SK-N-DZ (cell line): ENCODE measurements at regions not wholly inside any gene's neighbourhood (a gene's known extent, or its start where the extent isn't known, plus 50 kb on each side); places are given as distances from the start of the nearest gene placed in this dataset.

Experiments
- DNase-seq: peaks from one replicate; pipeline ENCODE4 v3.0.0-alpha.2; 2015; ENCODE audit warnings: low spot score

GRCh38 chr3:194989241-194989640 is 281.7 kb downstream of the XXYLT1 start:
- DNase-seq: no peak

DNA sequence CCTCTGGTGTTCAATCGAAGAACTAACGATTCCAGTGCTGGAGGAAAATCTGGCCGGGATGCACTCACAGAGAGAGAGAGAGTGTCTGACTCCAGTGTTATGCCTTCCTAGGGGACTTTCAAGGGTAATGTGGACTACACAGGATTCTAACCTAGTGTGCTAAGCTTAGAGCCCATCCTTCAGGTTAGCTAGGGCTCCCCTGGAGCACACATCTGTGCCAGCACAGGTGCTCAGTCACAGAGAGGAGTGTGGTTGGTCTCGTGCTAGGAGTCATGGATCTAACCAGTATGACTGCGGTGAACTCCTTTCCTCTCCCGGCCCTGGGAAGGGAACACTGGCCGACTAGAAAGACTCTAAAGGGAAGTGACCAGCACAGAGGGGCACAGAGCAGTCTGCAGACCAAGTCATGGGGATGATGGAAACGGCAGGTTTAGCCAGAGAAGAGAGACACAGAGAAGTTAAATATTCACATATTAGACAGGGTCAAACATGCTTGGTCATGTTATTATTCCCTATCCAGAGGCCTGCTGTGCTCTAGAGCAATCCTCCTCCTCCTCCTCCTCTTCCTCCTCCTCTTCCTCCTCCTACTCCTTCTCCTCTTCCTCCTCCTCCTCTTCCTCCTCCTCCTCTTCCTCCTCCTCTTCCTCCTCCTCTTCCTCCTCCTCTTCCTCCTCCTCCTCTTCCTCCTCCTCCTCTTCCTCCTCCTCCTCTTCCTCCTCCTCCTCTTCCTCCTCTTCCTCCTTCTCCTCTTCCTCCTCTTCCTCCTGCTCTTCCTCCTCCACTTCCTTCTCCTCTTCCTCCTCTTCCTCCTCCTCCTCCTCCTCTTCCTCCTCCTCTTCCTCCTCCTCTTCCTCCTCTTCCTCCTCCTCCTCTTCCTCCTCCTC is 280.3 kb downstream of the XXYLT1 start:
- DNase-seq: no peak

GRCh38 chr3:194991338-194991654 is 279.7 kb downstream of the XXYLT1 start:
- DNase-seq: no peak

DNA sequence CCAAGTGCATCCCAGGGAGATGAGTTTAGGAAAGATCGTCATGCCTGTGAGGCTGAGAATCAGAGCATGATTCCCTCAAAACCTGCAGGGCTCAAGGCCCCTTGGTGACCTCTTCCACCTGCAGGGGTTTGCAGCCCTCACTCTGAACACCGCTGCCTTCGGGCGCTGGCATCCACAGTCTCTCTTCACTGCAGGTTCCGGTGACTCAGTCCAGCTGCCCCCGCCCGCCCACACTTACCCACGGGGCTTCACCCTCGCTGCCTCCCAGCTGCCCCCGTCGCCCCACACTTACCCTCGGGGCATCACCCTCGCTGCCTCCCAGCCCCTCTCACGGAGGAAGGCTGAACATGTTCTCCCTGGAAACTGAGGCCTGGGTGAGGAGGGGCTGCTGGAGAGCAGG is 277.1 kb downstream of the XXYLT1 start:
- no peak for DNase-seq

GRCh38 chr3:194994551-194994981 is 276.4 kb downstream of the XXYLT1 start:
- no peak for DNase-seq

DNA sequence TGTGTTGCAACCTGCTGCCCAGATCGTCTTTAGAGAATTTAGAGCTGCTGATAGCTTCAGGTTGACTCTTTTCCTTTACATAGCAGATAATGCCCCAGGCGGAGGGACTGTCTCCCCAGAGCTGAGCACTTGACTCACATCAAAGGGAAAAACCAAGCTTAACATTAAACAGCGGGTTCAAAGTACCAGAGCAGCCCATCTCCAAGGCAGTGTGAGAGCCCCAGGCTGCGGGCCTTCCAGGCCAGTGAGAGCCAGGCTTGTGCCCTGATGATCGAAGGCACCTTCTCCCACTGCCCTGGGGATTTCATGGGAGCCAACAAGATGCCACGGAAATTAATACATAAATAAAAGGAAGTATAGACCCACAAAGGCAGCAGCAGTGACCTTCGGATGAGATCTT is 275.6 kb downstream of the XXYLT1 start:
- DNase-seq: no peak

DNA sequence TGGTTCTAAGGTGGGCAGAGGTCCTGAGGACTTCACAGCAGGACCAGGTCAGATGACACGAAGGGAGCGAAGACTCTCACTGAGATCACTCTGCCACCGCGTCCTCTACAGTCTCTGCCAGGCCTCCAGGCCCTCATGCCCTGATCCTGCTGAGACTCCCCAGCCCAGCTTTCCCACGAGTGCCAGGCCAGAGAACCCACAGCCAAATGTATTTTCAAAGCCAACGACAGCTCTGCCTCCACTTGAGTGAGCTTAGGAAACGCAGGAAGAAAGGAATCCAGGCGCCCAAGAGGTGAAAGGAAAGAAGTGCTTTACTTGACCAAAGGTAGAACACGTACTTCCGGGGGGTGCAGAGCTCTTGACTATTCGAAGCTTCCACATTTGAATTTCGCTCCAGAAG is 275.0 kb downstream of the XXYLT1 start:
- DNase-seq: no peak

DNA sequence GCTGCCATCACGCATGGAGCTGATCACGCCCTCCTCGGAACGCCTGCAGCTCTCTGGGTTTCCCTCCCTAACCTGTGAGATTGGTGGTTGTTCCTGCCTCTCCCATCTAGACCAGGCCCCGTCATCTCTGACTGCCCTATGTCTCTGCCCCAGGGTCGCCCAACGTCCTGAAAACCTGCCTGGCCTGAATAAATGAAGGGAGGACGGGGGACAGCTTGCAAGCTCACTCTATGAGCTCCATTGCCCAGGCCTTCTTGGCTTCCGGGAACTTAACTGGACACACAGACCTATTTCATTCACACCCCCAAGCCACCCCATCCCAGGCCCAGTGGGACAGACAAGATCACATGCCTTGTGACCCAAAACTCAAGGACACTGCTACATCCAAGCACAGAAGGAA is 274.2 kb downstream of the XXYLT1 start:
- DNase-seq: no peak

DNA sequence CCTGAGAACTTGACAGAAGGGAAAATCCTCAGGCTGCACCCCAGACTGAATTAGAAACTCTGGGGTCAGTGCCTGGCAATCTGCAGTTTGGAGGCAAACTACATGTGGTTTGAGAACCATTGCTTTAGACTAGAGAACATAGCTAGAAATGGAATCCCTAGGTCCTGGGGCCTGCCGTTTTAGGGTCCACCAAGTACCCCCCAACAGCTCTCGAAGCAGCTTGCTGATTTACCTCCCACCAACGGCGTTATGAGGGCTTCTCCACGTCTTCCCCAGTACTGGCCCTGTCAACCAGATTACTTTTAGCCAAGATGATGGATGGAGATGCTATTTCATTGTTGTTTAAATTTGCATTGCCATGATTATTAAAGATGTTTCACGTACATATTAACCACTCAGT is 272.5 kb downstream of the XXYLT1 start:
- DNase-seq: no peak

DNA sequence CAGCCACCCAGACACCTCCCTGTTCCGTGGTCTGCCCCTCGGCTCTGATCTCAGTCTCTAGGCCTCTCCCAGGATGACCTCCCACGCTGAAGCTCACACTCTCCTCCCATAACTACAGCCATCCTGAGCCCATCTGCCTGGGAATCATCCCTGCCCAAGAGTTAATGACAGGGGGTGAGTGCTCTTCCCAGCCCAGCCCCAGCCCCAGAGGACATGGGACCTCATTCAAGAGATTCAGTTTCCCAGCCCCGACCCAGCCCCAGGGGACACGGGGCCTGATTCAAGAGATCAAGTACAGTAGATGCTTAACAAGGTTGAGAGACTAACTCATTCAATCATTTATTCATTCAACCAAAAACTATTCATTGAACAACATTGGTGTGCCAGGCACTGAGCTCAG is 272.0 kb downstream of the XXYLT1 start:
- DNase-seq: no peak

- no peak for DNase-seq
Observed at GRCh38 chr3:194999491-194999890, 271.5 kb downstream of the XXYLT1 start.

DNA sequence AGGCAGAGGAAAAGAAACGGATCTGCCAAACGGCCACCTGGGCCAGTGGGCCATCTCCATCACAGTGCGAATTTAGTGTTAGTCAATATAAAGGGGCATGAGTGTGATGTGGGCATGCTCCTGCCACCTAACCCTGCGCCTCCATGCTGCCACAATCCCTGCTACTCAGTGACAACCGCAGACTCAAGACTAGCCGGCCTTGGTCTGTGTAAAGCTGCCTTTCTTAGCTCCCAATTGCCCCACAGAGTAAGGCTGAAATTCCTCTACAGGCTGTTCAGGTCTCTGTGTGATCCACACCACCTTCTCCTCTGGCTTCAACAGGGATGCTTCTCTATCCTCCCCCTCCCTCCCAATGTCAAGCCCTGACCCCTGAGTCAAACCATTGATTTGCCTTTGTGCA is 269.7 kb downstream of the XXYLT1 start:
- no peak for DNase-seq

DNA sequence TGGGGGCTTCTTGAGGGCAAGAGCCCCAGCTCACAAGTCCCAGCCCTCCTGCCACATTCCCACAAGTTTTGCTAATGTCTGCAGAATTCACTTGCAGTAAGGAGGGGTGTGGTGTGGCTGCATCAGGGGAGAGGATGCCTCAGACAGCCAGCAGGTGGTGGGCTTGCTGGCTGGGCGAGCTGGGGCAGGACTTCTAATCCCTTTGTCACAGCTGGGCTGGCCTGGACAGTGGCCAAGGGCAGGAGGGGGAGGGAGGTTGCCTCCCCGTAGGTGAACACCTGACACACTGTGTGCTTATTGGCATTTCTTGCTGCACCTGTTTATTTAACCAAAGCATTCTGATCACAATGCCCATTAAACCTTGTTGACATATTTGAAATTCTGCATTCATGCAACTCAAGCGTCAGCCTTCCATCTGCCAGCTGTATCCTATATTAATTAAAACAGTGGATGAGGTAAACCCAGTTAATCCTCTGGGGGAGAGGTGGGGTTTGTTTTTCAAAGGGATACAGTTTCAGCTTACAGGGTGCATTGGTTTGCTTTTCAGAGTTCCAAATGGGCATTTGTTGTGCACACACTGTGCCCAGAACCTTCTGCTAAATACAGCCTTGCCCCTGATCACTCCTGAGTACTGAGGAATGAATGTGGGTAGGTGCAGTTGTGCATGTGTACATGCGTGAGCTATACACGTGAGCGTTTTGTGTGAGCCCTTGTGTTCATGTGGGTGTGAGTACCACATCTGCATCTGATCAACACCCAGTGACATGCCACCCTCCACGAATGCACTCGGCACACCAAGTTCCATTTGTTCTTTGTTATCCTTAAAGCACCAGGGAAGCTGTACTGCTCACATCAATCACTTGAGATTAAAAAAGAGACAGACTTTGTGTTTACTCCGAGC is 268.7 kb downstream of the XXYLT1 start:
- DNase-seq: peak; percentile 54

DNA sequence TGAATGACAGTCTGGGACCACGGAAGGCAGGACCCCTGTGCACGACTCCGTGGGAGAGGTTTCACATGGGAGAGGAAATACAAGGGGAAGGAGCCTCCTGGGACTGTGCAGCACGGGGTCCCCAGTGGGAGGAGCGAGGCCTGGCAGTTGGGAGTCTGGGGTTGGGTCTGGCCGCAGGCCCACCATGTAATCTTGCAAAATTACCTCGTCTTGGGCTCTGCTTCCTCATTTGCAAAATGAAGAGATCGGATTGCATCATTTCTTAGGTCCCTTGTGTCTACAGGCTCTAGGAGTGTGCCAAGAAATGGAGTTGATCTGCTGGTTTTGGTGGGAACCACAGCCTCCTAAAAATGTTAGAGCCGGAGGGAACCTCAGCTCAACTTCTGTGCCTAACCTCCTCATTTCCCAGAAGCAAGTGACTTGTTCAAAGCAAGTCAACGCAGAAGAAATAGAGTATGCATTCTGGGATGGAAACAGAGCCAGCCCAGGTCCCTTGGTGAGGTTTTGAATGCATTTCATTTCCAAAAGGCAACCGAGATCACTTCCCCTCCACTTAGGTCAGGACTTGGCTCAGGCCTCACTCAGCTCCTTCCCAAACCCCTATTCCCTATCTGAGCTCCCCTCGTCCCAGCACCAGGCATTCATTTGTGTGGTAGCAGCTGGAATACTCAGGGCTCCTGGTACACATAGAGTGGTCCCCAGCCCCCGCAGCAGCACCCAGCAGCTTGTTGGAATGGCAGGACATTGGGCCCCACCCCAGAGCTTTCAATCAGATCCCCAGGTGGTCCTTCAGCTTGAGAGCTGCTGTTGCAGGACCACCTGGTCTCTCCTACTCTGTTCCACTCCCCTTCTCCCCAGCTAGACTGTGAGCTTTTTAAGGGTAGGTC is 267.7 kb downstream of the XXYLT1 start:
- DNase-seq: no peak

- peak; percentile 53 for DNase-seq
Observed at GRCh38 chr3:195003893-195004289, 267.1 kb downstream of the XXYLT1 start.

- no peak for DNase-seq
Observed at GRCh38 chr3:195004512-195005250, 266.3 kb downstream of the XXYLT1 start.

- no peak for DNase-seq
Observed at GRCh38 chr3:195005251-195005620, 265.7 kb downstream of the XXYLT1 start.

GRCh38 chr3:195005759-195006510 is 265.0 kb downstream of the XXYLT1 start:
- no peak for DNase-seq

- no peak for DNase-seq
Observed at GRCh38 chr3:195007151-195007550, 263.8 kb downstream of the XXYLT1 start.

GRCh38 chr3:195007766-195008165 is 263.2 kb downstream of the XXYLT1 start:
- DNase-seq: no peak
